ENCODE measurements at regions not wholly inside any gene's neighbourhood (a gene's known extent, or its start where the extent isn't known, plus 50 kb on each side); places are given as distances from the start of the nearest gene placed in this dataset.

- TF ChIP-seq SP2 (CRISPR knock-in tag; IDR thresholded peaks at IDR 0.05) (no peak), RAD21 (CRISPR knock-in tag; IDR thresholded peaks at IDR 0.05) (no peak), ZNF282 (IDR thresholded peaks at IDR 0.05; ENCODE audit: partially characterized antibody) (no peak), ZNF407 (CRISPR knock-in tag; IDR thresholded peaks at IDR 0.05; ENCODE audit: not compliant biosample characterization) (no peak), CTCF (CRISPR knock-in tag; IDR thresholded peaks at IDR 0.05) (no peak), ZNF333 (CRISPR knock-in tag; IDR thresholded peaks at IDR 0.05; ENCODE audit: borderline replicate concordance) (no peak), REST (IDR thresholded peaks at IDR 0.05; ENCODE audit: borderline replicate concordance in 1 of 2, low read depth in 1 of 2, low read length in 2 of 2) (no peak), TARDBP (CRISPR knock-in tag; IDR thresholded peaks at IDR 0.05) (no peak), POLR2A (IDR thresholded peaks at IDR 0.05; ENCODE audit: insufficient read depth in 1 of 2, low read depth in 2 of 2, low read length in 2 of 2) (no peak), HDAC1 (CRISPR knock-in tag; IDR thresholded peaks at IDR 0.05) (no peak)
These were observed 406.7 kb downstream of the RWDD3 start for GRCh38 chr1:95640746-95641145.
